Ramos (cell line): ENCODE measurements at regions not wholly inside any gene's neighbourhood (a gene's known extent, or its start where the extent isn't known, plus 50 kb on each side); places are given as distances from the start of the nearest gene placed in this dataset.
"Not testable (repeated sequence)": the region's sequence is repeated elsewhere in the genome, so short reads cannot be mapped to it uniquely, and the experiment has no call there.

Experiments used
- in situ Hi-C: fragments of 300-500 bp; cut with MboI; formaldehyde crosslinking; loops from one replicate; pipeline ENCODE4 v1.14.3; 2022; ENCODE audit warnings: low sequenced_read_pairs; ENCODE audit not compliant: unreplicated experiment

DNA sequence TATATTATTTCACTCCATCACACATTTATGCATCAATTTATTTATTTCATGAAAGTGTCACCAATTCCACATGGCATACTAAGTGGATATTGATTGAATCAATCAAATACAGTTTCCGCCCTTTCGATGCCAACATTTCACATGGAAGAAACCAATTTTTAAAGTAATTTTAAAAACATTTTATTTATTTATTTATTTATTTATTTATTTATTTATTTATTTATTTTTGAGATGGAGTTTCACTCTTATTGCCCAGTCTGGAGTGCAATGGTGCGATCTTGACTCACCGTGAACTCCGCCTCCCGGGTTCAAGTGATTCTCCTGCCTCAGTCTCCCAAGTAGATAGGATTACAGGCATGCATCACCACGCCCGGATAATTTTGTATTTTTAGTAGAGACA, 1005.0 kb upstream of the ALCAM start:
- in situ Hi-C loops: not testable (repeated sequence)

DNA sequence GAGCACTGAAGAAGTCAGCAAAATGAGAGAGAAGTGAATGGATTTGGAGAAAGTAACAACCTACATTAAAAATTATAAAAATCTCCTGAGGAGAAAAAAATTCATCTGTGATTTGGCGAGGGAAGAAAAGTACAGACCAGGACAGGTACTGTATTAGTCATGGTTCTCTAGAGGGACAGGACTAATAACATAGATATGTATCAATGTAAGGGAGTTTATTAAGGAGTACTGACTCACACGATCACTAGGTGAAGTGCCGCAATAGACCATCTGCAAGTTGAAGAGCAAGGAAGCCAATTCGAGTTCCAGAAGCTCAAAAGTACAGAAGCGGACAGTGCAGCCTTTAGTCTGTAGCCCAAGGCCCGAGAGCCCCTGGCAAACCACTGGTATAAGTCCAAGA, 1004.4 kb upstream of the ALCAM start:
- in situ Hi-C loops: no loop called here

DNA sequence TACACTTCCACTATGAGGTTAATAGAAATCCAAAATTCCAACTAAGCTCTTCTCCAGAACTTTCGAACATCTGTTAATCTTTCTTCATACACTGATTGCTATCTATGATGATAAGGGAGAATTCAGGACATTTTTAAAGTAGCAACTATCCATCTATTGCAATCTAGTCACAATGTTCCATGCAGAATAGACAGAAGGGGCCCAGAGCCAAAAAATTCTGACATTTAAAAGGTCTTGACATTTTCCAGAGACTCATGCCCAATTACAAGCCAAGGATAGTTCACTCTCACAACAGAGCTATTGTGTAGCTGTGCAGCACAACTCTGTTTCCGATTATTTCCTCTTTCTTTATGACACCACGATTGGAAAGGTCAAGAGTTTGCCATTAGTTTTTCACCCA, 999.7 kb upstream of the ALCAM start:
- in situ Hi-C loops: no loop called here

DNA sequence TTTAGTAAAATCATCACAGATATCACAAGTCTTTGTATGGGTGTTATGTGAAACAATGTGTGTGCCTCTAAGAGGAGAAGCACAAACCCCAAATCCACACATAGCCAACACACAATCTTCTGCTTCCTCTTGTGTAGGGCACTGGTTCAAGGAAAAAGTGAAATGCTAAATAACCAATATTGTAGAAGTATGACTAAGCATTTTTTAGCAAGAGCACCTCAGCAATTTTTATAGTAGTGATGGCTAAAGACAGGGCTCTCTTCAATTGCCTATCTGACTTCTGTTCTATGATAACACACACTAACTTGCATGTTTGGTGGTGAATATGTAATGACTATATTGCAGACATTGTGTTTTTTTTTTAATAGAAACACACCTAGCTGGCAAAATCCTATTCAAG, 997.9 kb upstream of the ALCAM start:
- in situ Hi-C loops: no loop called here

DNA sequence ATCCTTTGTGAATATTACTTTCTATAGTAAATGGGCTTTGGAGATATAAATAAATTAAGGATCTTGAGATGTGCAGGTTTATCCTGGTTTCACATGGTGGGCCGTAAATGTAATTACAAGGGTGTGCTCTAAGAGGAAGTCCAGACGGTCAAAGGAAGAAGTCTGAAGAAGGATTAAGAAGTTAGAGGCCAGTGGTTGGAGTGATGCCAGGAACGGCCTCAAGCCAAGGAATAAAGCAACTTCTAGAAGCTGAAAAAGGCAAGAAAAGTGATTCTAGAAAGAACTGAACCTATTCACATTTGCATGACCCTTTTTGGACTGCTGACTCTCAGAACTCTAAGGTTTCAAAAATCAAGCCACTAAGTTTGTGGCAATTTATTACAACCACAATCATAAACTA, 981.3 kb upstream of the ALCAM start:
- in situ Hi-C loops: no loop called here

DNA sequence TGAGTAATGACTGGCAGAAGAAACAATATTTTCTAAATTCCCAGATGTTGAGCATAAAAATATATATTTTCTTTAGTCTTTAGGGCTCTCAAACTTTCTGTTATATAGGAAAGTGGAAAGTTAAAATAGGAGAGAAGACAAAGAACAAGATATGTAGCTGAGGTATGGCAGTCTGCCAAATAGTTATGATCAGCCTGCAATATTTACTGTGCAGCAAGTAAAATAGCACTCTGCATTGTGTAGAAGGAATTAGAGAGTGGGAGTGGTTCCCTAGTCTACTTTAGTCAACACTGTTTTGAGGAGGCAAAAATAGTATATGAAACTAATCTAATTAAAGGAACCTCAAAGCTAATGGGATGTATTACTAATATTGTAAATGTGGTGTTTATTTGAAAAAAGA, 978.1 kb upstream of the ALCAM start:
- in situ Hi-C loops: no loop called here

DNA sequence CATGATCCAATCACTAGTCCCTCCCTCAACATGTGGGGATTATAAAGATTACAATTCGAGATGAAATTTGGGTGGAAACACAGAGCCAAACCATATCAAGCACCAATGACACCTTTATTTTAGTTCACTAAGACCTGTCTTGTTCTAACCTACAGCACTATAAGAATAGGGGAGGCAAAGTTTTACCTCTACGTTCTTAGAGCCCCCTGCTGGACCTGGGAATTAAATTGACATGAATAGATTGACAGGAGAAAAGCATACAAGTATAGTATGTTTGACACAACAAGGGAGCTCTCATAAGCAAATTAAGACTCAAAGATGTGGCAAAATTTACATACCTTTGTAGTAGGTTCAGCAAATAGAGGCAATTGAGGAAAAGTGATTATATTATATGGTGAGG, 974.4 kb upstream of the ALCAM start:
- in situ Hi-C loops: no loop called here

DNA sequence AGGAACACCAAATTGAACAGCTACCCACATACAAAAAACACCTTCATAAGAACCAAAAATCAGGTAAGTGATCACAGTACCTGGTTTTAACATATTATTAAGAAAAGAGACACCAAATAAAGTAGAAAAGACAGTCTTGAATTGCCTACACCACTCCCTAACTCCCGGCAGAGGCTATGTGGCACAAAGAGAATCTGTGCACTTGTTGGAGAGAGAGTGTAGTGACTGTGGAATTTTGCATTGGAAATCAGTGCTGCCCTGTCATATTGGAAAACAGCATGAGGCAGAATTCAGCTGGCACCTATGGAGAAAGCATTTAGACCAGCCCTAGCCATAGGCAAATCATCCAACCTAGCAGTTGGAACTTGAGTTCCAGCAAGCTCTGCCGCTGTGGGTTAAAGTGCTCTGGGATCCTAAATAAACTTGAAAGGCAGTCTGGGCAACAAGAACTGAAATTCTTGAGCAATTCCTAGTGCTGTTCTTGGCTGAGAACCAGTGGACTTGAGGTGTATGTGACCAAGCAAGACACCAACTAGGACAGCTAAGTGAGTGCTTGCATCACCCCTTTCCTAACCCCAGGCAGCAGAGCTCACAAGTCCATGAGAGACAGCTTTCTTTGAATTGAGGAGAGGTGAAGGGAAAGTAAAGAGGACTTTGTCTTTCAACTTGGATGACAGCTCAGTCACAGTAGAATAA, 969.6 kb upstream of the ALCAM start:
- in situ Hi-C loops: no loop called here

DNA sequence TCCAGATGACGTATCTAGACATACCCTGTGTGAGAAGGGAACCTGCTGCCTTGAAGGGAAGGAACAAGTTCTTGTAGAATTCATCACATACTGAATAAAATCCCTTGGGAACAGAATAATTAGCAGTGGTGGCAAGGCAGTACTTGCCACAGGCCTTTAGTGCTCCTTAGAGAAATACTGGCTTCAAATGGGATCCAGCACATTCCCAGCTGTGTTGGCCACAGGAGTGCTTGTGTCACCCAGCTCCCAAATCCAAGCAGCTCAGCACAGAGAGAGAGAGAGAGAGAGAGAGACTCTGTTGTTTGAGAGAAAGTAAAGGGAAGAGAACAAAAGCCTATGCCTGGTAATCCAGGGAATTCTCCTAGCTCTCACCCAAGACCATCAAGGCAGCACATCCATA, 969.0 kb upstream of the ALCAM start:
- in situ Hi-C loops: no loop called here

DNA sequence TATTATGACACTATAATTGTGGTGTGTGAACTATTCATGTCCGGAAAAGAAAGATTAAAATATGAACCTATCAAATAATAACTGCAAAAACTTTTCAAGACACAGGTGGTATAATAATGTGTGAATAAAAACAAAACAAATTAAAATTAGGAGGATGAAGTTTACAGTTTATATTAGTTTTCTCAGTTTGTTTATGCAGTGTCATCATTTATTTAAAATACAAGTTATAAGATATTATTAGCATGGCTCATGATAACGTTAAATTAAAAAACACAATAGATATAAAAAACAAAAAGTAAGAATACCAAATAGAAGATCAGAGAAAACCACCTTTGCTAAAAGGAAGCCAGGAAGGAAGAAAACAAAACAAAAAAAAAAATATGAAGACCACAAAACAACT, 963.8 kb upstream of the ALCAM start:
- in situ Hi-C loops: no loop called here

DNA sequence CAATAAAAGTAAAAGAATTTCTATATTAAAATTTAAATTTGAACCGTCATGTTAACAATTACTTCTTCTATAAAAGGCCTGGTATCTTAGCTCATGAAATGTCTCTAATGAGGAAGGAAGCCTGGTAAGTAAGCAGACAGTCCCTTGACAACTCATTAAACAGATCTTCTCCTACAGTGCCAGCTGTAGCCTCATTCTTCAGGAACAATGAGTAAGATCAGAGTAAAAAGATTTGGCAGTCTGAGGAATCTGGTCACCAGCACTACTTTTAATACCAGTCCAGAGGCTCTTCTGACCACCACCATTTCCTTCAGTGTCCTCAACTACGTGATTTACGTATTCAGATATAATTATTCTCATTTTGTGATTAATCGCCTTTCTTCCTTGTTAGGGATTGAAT, 955.0 kb upstream of the ALCAM start:
- in situ Hi-C loops: no loop called here

DNA sequence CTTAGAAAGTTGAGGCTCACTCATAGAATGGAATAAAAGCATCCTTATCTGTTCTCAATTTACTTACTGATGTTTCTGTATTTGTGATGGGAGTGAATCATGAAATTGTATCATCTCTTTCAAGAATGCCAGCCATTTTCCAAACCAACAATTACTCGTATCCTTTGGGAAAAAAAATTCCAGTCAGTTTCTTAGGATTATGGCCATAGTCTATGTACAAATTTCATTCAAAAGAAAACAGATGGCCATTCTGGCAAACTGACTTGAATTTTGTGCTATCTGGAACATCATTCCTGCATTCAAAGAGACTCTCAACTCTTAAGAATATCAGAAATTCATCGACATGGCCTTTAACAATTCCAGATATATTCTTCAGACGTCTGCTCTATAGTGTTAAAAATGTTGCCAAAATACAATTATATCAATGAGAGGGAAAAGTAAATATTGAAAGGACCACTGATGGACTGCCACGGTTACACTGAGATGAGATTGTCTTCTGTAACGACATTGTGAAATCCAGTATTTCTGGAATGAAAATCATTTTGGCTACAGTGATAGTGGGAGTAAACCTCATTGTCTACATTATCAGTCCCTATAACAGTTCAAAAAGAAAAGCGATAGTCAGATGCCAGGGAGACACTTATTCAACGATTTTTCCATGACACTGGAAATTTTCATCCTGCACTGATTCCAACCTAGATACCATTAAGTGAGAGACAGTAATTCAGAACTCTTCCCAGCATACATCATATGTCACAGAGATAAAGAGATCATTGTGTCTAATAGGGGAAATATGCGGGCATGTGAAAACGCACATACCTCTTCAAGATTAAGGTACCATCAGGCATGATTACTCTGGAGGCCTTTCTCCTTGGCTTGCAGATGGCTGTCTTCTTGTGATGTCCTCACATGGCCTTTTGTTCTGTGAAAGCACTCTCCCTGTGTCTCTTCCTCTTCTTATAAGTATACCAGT, 953.8 kb upstream of the ALCAM start:
- in situ Hi-C loops: no loop called here

DNA sequence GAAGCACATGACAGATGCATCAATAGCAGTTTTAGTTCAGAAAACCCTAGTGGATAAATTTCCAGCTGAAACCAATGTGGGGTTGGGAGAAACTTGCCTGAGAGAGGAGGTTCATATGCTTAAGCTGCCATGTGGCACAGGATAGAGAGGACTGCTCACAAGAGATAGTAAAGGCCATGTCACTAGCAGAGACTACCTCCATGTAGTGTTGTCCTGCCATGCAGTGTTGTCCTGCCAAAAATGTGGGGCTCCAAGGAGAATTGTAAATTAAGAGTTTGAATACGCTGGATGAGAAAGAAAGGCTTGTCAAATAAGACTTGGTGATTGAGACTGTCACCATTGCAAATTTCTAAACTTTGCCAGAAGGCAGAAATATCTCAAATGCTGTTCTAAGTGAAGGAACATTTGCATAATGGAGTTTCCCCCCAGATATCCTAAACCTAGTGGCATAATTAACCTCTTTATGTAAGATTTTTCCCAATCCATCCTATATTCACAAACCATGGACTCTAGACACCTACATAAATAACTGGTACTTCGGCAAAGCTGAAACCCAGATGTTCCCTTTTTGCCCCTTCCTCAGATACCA, 938.3 kb upstream of the ALCAM start:
- in situ Hi-C loops: no loop called here

DNA sequence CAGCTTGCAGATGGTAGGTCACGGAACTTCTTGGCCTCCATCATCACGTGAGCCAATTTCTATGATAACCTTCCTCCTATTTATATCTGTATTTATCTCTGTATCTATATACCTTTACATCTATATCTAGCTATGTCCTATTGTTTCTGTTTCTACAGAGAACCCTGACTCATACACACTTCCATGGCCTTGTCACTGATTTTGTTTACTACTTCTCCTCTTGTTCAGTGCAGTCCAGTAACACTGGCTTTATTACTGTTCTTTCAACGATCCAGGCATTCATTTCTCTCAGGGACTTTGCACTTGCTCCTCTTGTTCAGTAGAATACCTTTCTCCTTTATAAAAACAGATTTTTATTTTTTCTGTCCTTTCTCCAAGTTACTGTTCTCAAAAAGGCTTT, 937.0 kb upstream of the ALCAM start:
- in situ Hi-C loops: no loop called here

DNA sequence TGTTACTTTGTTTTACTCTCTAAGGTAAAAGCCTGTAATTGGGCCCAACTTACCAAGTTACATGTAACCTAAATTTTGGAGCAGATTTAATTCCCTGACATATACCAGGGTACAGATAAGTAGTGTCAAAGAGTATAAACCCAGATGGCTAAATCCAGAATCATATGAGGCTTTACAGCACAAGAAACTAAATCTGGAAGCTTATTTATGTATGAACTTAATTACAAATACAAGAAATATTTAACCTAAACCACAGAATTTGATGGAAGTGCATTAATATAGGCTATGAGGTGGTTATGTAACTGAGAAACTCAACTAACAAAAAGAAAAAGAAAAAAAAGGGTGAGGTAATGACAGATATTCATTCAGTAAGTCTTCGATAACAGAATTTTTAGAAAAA, 930.2 kb upstream of the ALCAM start:
- in situ Hi-C loops: no loop called here

DNA sequence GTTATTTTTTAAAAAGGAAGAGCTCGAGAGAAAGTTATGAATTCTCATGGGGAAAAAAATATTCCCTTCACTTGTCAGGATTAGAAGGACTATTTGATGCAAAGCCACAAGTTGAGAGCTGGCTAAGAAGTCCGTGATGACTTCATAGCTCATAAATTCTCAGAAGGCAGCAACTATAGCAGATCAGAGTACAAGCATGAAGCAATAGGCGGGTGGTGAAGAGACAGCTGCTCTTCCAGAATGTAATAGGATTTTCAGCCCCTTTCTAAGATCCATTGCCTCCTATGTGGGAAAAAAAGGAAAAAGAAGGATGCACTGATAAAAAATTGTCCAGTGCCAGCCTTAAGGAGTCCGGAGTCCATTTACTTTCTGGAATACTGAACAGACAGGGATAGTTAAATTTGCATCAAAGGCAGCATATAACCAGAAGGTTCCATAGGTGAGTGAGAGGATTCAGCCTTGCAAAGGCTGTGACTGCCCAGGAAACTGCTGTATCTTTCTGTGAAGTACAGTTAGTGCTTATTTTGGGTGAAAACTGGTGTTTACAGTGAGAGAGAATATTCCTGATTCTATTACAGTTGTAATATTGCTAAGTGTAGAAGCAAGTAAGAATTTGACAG, 929.5 kb upstream of the ALCAM start:
- in situ Hi-C loops: no loop called here

DNA sequence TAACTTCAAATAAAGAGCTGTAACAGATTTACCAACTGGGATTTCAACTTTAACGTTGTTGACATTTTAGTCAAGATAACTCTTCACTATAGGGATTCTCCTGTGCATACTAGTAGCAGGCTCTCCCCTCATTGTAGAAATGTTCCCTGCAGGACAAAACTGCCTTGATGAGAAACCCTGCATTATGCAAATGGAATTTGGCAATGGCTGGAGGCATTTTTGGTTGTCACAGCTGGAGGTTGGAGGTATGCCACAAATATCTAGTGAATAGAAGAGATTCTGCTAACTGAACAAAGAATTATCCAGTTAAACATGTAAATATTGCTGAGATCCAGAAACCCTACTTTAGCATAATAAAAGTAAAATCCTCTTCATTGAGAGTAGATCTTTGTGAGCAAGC, 928.8 kb upstream of the ALCAM start:
- in situ Hi-C loops: no loop called here

DNA sequence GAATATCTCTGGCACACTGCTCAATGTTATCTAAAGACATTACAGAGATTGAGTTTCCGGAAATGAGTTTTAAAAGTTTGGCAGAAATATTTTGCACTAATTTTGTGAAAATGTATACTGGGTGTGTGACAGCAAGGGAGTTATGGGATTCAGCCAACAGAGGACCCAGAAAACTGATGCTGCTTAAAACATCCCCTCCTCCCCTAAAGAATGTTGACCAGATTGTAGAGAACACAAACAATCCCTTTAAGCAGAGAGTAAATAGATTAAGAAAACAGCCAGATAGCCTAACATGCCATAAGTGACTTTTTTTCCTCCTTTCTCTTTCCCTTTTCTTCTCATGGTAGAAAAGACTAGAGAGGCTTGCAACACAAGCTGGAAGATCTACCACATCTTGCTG, 928.0 kb upstream of the ALCAM start:
- in situ Hi-C loops: no loop called here

DNA sequence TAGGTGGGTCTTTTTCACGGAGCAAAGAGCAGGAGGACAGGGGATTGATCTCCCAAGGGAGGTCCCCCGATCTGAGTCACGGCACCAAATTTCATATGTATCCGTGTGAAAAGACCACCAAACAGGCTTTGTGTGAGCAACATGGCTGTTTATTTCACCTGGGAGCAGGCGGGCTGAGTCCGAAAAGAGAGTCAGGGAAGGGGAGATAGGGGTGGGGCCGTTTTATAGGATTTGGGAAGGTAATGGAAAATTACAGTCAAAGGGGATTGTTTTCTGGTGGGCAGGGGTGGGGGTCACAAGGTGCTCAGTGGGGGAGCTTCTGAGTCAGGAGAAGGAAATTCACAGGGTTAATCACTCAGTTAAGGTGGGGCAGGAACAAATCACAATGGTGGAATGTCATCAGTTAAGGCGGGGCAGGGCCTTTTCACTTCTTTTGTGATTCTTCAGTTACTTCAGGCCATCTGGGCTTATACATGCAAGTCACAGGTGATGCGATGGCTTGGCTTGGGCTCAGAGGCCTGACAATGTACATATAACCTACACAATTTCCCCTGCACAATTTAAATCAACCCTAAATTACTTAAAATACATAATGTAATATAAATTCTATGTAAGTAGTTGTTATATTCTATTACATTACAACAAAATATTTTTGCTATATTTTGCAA, 921.3 kb upstream of the ALCAM start:
- in situ Hi-C loops: not testable (repeated sequence)

DNA sequence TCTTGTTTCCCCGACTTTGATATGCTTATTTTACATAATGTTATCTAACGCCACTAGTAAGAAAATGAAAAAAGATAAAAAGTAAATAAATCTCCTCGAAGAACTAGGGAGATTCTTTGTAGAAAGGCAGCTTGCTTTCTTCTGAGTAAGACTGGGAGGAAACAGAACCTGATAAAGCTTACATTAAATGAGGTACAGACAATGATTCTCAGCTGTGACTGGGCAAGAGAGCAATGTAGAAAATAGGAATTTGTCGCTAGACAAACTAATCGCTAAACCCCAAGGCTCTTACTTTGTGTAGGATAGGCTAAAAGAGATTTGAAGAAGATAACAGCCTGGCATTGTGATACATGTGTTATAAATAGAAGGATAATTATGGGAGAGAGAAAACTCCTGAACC, 919.0 kb upstream of the ALCAM start:
- in situ Hi-C loops: no loop called here
